Coronary artery (tissue), 2 donors: ENCODE measurements at regions not wholly inside any gene's neighbourhood (a gene's known extent, or its start where the extent isn't known, plus 50 kb on each side); places are given as distances from the start of the nearest gene placed in this dataset.

Source experiments
- DNase-seq: peaks from one replicate; pipeline ENCODE4 v3.0.0-alpha.2; 2017; ENCODE audit warnings: low spot score
- H3K27ac ChIP-seq, 2 donors: fragments of 200-600 bp; sonication (generic); one replicate each; pipeline ENCODE4 v1.5.1; 2016 to 2019
- H3K4me3 ChIP-seq: fragments of 200-600 bp; sonication (generic); 2 replicates; pipeline ENCODE4 v1.5.1; 2016; ENCODE audit warnings: mild to moderate bottlenecking, moderate library complexity
- CTCF ChIP-seq: fragments of 200-600 bp; sonication (generic); IDR thresholded peaks from one replicate; pipeline ENCODE4 v1.5.1; 2019; ENCODE audit warnings: antibody characterized with exemption

- no peak for TF ChIP-seq CTCF
- no peak for DNase-seq
- H3K4me3 ChIP-seq = no peak overlapping the region
These were observed 269.2 kb downstream of the CBLL2 start for GRCh38 chrX:22541926-22542325.

DNA sequence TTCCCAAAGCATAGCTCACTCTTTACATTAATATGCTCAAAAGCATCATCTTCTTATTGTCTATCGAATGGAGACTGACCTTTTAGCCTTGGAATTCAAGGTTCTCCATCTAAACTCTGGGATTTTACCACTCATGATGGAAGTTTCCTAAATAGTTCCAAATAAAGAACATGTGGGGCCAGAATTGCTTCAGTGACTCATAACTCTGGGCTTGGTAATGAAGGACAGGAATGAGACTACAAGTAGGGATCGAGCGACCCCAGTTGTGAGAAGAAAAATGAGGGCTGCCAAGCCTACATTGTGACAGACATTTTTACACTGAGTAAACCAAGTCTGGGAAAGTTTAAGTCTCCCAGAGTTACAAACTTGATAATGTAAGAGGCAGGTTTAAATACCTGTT is 269.9 kb downstream of the CBLL2 start:
- DNase-seq = no peak

More at GRCh38 chrX:22541926-22542325, 269.2 kb downstream of the CBLL2 start:
- H3K27ac ChIP-seq = no peak overlapping the region

DNA sequence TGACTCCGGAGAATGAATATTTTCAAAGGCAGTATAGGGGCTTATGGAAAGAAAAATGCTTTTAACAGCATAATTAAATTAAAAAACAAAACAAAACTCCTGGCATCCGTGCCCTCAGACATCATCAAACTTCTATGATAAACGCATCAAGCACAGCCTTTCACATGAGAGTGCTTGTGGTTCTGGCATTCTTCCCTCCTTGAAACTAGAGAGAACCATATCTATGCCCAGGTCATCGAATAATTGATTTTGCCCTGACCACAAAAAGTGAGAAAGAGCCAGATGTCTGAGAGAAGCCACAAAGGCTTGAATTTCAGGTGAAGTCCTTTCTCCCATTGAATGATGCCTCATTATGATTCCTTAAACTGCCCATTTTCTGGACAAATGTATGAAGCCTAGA is 286.8 kb downstream of the CBLL2 start:
- DNase-seq = no peak
- TF ChIP-seq CTCF = no peak
- H3K27ac ChIP-seq = no peak overlapping the region
- H3K4me3 ChIP-seq = no peak overlapping the region

More for the DNA sequence above, 269.9 kb downstream of the CBLL2 start:
- H3K27ac ChIP-seq = no peak overlapping the region
- H3K4me3 ChIP-seq = no peak overlapping the region
- no peak for TF ChIP-seq CTCF

- no peak for TF ChIP-seq CTCF
- DNase-seq = no peak
- no peak overlapping the region for H3K4me3 ChIP-seq
- H3K27ac ChIP-seq = no peak overlapping the region
These were observed 302.6 kb downstream of the CBLL2 start for GRCh38 chrX:22575161-22575845.

DNA sequence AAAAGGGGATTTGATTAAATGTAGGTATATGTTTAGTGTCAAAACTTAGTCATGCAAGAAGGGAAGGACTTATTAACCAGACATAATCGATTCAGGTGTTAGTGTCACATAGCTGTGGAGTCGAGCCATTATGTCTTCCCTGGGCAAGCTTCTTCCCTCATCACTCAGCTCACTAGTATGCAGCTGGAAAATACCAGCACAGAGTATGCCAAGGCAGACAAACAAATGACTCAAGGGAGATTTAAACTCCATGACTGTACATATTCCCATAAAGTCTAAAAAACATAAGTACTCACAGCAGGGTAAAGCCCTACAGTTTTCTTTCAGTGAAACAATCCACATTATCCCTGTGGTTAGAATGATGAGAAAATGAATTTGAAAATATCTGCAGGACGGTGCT is 304.5 kb downstream of the CBLL2 start:
- H3K4me3 ChIP-seq = no peak overlapping the region
- no peak for DNase-seq
- H3K27ac ChIP-seq = no peak overlapping the region
- TF ChIP-seq CTCF = no peak

- no peak overlapping the region for H3K27ac ChIP-seq
- no peak for TF ChIP-seq CTCF
- H3K4me3 ChIP-seq = no peak overlapping the region
- no peak for DNase-seq
These were observed 313.1 kb downstream of the CBLL2 start for GRCh38 chrX:22585831-22586230.

DNA sequence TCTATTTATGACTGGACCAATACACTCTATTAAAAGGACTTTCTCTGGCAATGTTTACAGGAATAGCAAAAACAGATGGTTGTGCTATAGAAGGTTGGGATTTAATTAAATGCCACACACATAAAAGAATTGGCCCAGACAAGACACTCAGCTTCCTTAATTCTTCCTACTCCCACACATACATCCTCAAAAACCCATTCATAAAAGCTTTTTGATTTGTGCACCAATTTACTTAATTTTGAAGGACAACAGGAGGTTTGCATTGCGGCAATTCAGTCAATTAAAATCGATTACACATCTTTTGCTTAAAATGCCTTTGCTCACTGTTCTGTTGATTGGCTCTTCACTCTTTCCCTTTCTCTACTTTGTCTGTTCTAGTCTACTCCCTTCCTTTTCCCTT is 317.1 kb downstream of the CBLL2 start:
- no peak for DNase-seq
- no peak for TF ChIP-seq CTCF
- no peak overlapping the region for H3K27ac ChIP-seq

More for the DNA sequence above, 317.1 kb downstream of the CBLL2 start:
- H3K4me3 ChIP-seq = no peak overlapping the region
